A549 (cell line): ENCODE measurements at regions not wholly inside any gene's neighbourhood (a gene's known extent, or its start where the extent isn't known, plus 50 kb on each side); places are given as distances from the start of the nearest gene placed in this dataset.

ENCODE experiments used
- CEBPB ChIP-seq, 2 experiments: fragments of >200 bp in 1 of 2; sonication (Bioruptor Twin) in 1 of 2; formaldehyde crosslinking in 1 of 2; IDR thresholded peaks; 2 replicates each; pipeline ENCODE4 v1.6.1; 2012 to 2016
- CHD2 ChIP-seq: fragments of 150-350 bp; IDR thresholded peaks from 2 replicates; pipeline ENCODE4 v1.6.1; 2014; ENCODE audit warnings: low read length; ENCODE audit not compliant: partially characterized antibody
- CTCF ChIP-seq: fragments of >200 bp; sonication (Bioruptor Twin); formaldehyde crosslinking; IDR thresholded peaks from 3 replicates; pipeline ENCODE4 v1.5.1; 2016
- EHF ChIP-seq: fragments of 250-450 bp; sonication (Bioruptor Pico); IDR thresholded peaks from 2 replicates; pipeline ENCODE4 v1.5.0; 2020; ENCODE audit warnings: mild to moderate bottlenecking
- HDAC2 ChIP-seq: fragments of 200-600 bp; sonication (generic); IDR thresholded peaks from 2 replicates; pipeline ENCODE4 v1.6.1; 2016
- MAX ChIP-seq: IDR thresholded peaks from 2 replicates; pipeline ENCODE4 v1.6.1; 2012
- MAZ ChIP-seq: fragments of 150-350 bp; IDR thresholded peaks from 2 replicates; pipeline ENCODE4 v1.6.1; 2014; ENCODE audit warnings: antibody characterized with exemption, low read depth, low read length, borderline replicate concordance
- POLR2AphosphoS2 ChIP-seq: conservative IDR thresholded peaks from 2 replicates; pipeline ENCODE4 v1.6.1; 2012; ENCODE audit warnings: low read length, improper control_type of control experiment, inconsistent platforms
- RAD21 ChIP-seq, 2 experiments: fragments of >200 bp in 1 of 2; sonication (Bioruptor Twin) in 1 of 2; formaldehyde crosslinking in 1 of 2; IDR thresholded peaks in 1 of 2; conservative IDR thresholded peaks in 1 of 2; 2 replicates in 1 of 2; 3 replicates in 1 of 2; pipeline ENCODE4 v1.6.1; 2012 to 2018; ENCODE audit warnings: inconsistent platforms in 1 of 2

DNA sequence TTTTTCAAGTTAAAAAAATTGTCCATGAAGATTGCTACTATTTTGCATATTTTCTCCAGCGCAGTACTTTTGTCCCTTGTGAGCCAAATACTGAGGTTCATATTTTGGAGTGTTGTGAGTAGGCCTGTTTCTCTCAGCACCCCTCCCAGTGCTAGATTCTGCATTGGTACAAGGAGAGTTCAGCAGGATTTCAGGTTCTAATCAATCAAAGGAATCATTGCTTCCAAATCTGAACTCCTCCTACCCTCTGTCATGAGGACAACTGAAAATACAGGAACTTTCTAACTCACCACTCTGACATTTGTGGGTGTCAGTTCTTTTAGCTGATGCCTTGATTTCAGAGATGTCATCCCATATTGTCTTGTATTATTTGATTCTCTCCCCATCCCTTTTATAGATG, 299.9 kb downstream of the FZD1 start:
- TF ChIP-seq CTCF (no peak), HDAC2 (no peak), CHD2 (no peak), CEBPB (IDR thresholded peaks at IDR 0.05) (no peak), EHF (CRISPR knock-in tag) (no peak), POLR2AphosphoS2 (no peak), MAX (no peak), MAZ (no peak), RAD21 (conservative IDR thresholded peaks at IDR 0.05 in 1 of 2, IDR thresholded peaks at IDR 0.05 in 1 of 2) (no peak)
